ENCODE measurements at regions not wholly inside any gene's neighbourhood (a gene's known extent, or its start where the extent isn't known, plus 50 kb on each side); places are given as distances from the start of the nearest gene placed in this dataset.

- TF ChIP-seq CTCF (IDR thresholded peaks at IDR 0.05) (no peak), POLR2A (IDR thresholded peaks at IDR 0.05) (no peak)
Measured at GRCh38 chr4:3936184-3936583, 170.0 kb downstream of the ADRA2C start.

Measured in thyroid gland (tissue), 4 donors.